HG02759 (cell line): ENCODE measurements at regions not wholly inside any gene's neighbourhood (a gene's known extent, or its start where the extent isn't known, plus 50 kb on each side); places are given as distances from the start of the nearest gene placed in this dataset.
"Not testable (repeated sequence)": the region's sequence is repeated elsewhere in the genome, so short reads cannot be mapped to it uniquely, and the experiment has no call there.

Experiments
- ATAC-seq: cut with Tn5 transposase; IDR thresholded peaks from one replicate; pipeline ENCODE4 v1.9.1; 2021; ENCODE audit warnings: mild to moderate bottlenecking, moderate library complexity; ENCODE audit not compliant: unreplicated experiment

GRCh38 chr4:97027728-97028410 lies 1115.4 kb downstream of the STPG2 start:
- ATAC-seq: no peak

GRCh38 chr4:97028785-97029184 lies 1114.5 kb downstream of the STPG2 start:
- ATAC-seq: no peak

DNA sequence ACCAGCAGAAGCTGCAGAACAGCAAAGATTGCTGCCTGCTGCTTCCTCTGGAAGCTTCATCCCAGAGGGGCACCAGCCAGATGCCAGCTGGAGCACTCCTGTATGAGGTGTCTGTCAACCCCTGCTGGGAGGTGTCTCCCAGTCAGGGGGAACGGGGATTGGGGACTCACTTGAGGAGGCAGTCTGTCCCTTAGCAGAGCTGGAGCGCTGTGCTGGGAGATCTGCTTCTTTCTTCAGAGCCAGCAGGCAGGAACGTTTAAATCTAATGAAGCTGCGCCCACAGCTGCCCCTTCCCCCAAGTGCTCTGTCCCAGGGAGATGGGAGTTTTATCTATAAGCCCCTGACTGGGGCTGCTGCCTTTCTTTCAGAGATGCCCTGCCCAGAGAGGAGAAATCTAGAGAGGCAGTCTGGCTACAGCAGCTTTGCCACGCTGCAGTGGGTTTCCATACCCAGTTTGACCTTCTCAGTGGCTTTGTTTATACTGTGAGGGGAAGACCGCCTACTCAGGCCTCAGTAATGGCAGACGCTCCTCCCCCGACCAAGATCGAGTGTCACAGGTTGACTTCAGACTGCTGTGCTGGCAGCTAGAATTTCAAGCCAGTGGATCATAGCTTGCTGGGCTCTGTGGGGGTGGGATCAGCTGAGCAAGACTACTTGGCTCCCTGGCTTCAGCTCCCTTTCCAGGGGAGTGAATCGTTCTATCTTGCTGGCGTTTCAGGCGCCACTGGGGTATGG lies 1105.7 kb downstream of the STPG2 start:
- not testable (repeated sequence) for ATAC-seq

DNA sequence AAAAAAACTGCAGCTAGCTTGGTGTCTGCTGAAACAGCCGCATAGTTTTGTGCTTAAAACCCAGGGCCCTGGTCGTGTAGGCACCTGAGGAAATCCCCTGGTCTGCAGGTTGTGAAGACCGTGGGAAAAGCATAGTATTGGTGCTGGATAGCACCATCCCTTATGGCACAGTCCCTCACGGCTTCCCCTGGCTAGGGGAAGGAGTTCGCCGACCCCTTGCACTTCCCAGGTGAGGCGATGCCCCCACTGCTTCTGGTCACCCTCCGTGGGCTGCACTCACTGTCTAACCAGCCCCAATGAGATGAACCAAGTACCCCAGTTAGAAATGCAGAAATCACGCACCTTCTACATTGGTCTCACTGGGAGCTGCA lies 1105.1 kb downstream of the STPG2 start:
- no peak for ATAC-seq

- ATAC-seq: no peak
Observed at GRCh38 chr4:97072666-97073065, 1070.6 kb downstream of the STPG2 start.

DNA sequence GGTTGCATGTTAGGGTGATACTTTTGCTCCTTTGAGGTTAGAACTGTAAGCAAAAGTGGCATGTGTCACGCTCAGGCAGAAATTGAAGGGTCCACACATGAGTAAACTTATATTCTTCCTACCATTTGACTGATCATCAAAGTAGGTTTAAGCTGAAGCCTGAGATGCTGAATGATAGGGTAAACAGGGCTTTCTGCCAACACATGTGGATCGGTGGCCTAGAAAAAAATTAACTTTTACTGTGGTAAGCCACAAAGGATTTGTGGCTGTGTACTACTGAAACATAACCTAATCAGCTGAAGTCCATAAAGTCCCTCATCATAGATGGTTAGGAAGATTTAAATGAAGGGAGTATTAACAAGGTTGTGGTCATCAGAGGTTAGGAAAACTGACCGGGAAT lies 1070.1 kb downstream of the STPG2 start:
- ATAC-seq: no peak

- ATAC-seq: no peak
Observed at GRCh38 chr4:97074531-97074930, 1068.7 kb downstream of the STPG2 start.

DNA sequence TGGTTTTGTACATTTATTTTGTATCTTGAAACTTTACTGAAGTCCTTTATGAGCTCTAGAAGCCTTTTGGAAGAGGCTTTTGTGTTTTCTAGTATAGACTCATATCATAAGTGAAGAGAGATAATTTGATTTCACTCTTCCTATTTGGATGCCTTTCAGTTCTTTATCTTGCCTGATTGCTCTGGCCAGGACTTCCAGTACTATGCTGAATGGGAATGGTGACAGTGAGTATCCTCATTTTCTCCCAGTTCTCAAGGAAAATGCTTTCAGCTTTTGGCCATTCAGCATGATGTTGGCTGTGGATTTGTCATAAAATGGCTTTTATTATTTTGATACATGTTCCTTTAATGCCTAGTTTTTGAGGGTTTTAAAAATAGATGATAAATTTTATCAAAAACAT lies 1061.3 kb downstream of the STPG2 start:
- ATAC-seq: no peak

DNA sequence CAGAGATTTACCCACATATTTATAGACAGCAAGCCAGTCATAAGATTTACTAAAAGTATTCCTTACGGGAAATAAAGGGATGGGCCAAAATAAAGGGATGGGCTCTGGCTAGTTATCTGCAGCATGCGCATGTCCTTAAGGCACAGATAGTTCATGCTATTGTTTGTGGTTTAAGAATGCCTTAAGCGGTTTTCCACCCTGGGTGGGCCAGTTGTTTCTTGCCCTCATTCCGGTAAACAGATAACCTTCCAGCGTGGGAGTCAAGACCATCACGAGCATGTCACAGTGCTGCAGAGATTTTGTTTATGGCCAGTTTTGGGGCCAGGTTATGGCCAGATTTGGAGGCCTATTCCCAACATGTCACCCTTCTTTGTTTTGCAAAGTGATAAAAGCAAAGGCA lies 1046.2 kb downstream of the STPG2 start:
- ATAC-seq: not testable (repeated sequence)

DNA sequence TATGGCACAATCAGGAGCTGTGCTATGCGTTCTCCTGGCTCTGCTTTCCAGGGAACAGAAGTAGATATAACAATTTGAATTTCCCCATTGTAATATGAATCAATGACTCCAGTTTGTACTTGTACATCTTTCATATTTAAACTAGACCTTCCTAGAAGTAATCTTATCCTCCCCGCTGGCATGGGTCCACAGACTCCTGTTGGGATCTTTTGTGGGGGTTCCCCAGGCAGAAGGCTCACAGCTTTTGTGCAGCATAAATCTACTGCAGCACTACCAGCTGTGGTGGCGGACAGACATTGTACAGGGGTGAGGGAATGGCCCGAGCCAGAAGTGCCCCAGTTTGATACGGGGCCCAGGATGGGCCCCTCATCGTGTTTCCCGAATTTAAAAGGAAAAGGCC lies 1042.1 kb downstream of the STPG2 start:
- not testable (repeated sequence) for ATAC-seq

- ATAC-seq: no peak
Observed at GRCh38 chr4:97103252-97103651, 1040.0 kb downstream of the STPG2 start.

GRCh38 chr4:97104006-97104405 lies 1039.3 kb downstream of the STPG2 start:
- no peak for ATAC-seq

DNA sequence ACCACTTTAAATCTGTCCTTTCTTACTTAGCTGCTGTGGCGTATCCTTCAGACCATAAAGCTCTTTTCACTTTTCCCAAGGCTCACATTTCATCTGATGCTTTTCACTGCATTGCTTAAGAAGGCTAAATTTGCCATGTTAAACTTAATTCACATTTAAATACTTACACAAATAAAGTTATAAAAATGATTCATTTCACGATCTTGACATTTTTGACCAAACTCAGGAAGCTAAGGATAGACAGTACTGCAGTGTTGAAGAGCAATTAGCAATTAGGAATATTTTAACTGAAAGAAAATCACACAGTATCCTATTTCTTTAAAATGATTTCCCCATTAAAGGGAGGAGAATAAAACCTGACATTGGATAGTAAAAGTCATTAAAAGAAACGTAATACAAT lies 1038.6 kb downstream of the STPG2 start:
- ATAC-seq: no peak

- no peak for ATAC-seq
Observed at GRCh38 chr4:97105347-97106099, 1037.8 kb downstream of the STPG2 start.

- no peak for ATAC-seq
Observed at GRCh38 chr4:97106161-97106560, 1037.1 kb downstream of the STPG2 start.

DNA sequence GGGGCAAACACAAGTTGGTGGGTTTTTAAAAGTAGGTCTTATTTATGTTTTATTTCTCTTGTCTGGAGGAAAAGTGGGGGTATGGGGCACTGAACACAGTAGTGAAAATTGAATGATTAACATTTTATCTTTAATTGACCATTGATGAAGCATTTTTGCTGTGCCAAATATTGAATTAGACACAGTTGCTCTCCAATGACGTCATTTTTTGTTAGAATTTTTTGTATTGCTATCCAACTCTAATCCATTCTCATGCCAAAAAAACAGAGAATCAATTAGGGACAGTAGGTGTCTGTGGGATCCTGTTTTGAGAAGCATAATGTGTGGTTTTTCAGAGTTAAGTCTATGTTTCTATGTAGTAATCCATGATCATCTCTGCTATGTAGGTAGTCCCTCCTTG lies 1032.8 kb downstream of the STPG2 start:
- ATAC-seq: no peak

DNA sequence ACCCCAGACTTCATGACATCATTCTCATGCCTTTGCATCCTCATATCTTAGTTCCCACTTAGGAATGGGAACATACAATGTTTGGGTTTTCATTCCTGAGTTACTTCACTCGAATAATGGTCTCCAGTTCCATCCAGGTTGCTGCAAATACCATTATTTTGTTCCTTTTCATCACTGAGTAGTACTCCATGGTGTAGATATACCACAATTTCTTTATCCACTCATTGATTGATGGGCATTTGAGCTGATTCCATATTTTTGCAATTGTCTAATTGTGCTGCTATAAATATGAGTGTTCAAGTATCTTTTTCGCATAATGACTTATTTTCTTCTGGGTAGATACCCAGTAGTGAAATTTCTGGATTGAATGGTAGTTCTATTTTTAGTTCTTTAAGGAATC lies 1026.8 kb downstream of the STPG2 start:
- ATAC-seq: no peak

DNA sequence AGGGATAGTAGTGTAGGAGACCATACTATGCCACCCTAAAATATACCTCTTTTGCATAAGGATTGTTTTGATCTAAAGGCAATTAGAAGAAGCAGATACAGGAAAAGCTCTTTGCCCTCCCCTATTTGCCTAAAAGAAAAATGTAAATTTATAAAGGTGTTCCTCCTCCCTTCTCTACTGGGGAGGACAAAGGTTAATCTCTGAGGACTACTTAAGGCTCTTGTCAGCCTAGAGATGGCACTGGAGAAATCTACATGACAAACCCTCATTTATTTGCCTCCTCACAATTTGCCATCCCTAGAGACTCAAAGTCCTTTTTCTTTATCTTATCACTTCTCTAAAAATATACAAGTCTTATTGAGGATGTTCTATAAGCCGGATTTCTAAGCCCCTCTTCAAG lies 1021.8 kb downstream of the STPG2 start:
- ATAC-seq: no peak

GRCh38 chr4:97123573-97123972 lies 1019.7 kb downstream of the STPG2 start:
- no peak for ATAC-seq

DNA sequence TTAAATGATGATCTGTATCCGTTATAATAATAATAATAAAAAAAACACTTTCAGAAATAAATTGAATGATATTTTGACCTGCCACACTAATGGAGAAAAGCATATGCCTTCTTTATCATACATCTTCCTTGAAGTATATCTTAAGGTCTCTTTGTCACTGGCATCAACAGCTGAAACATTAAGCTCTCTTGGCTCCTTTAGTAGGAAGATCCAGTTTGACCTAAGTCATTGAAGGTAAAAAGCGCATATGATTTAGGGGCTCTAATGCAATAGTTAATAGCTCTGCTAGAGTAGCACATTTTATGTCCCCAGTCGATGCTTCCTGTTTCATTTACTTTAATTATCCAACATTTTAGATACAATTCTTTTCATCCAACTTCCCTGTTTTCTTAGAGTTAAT lies 1010.8 kb downstream of the STPG2 start:
- ATAC-seq: no peak

DNA sequence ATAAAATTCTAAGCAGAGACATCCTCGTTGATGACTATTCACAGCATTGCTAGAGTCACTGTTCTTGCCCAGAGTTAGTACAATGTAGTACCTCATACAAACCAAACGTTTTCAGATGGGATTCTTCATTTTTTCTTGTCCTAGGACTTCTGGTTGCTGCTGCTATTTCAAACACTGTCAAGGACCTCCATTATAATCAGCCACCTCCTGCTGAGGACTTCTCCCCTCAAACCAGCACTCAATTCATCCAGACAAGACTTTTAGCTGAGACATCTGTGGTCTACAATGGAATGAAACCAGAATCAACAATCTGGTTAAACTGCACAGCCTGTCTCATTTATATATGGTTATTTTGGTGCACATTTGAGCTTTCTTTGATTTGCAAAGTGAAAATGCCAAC lies 1008.8 kb downstream of the STPG2 start:
- no peak for ATAC-seq

DNA sequence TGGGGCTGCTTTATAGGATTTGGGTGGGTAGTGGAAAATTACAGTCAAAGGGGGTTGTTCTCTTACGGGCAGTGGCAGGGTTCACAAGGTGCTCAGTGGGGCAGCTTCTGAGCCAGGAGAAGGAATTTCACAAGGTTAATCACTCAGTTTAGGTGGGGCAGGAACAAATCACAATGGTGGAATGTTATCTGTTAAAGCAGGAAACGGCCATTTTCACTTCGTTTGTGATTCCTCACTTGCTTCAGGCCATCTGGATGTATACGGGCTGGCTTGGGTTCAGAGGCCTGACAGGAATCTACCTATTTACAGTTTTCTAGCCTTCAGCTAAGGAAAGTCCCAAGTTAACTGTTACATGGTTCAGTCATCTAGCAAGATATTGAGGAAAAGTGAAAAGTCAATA lies 1003.5 kb downstream of the STPG2 start:
- no peak for ATAC-seq
